HG03520 (cell line): ENCODE measurements at regions not wholly inside any gene's neighbourhood (a gene's known extent, or its start where the extent isn't known, plus 50 kb on each side); places are given as distances from the start of the nearest gene placed in this dataset.
"Not testable (repeated sequence)": the region's sequence is repeated elsewhere in the genome, so short reads cannot be mapped to it uniquely, and the experiment has no call there.

ENCODE experiments used
- ATAC-seq: cut with Tn5 transposase; IDR thresholded peaks from one replicate; pipeline ENCODE4 v1.9.1; 2021; ENCODE audit warnings: mild to moderate bottlenecking, moderate library complexity; ENCODE audit not compliant: unreplicated experiment

- ATAC-seq: no peak
Measured at GRCh38 chr13:39931505-39931904, 276.0 kb downstream of the COG6 start.

DNA sequence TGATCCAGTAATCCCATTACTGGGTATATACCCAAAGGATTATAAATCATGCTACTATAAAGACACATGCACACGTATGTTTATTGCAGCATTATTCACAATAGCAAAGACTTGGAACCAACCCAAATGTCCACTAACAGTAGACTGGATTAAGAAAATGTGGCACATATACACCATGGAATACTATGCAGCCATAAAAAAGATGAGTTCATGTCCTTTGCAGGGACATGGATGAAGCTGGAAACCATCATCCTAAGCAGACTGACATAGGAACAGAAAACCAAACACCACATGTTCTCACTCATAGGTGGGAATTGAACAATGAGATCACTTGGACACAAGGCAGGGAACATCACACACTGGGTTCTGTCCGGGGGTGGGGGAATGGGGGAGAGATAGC, 277.1 kb downstream of the COG6 start:
- not testable (repeated sequence) for ATAC-seq

GRCh38 chr13:39935155-39935554, 279.7 kb downstream of the COG6 start:
- peak; percentile 51 for ATAC-seq

DNA sequence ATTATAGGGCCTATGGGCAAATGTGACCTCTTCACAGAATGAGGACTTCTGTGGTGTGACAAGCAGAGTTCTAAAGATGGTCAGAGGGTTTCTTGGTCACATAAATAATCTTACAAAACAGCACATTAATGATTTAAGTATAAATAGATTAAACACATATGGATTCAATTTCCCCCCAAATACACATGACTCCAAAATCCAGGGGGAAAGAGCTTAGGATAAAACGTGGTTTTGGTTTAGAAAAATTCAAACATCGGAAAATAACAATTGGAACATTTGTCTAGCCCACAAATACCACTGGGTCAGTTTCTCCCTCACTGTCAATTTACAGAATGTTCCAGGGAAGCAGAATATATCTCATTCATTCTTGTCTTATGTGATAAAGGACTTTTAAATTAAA, 283.1 kb downstream of the COG6 start:
- no peak for ATAC-seq

DNA sequence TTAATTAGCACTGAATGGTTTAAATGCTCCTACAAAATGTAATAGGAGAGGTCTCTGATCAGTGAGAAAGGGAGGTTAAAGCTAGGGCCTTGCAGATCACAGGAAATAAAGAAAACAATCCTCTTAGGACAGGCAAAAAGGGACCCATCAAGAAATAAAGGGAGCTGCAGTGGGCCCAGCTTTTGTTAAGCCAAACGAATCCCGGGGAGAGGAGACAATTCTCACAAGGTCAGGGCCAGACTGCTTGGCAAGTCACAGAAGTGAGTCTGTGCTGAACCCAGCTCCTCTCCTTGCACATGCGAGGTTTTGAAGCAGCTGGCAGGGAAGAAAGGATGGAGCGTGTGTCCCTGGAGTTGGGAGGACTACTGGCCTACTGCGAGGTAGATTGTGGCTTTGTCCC, 285.8 kb downstream of the COG6 start:
- no peak for ATAC-seq

DNA sequence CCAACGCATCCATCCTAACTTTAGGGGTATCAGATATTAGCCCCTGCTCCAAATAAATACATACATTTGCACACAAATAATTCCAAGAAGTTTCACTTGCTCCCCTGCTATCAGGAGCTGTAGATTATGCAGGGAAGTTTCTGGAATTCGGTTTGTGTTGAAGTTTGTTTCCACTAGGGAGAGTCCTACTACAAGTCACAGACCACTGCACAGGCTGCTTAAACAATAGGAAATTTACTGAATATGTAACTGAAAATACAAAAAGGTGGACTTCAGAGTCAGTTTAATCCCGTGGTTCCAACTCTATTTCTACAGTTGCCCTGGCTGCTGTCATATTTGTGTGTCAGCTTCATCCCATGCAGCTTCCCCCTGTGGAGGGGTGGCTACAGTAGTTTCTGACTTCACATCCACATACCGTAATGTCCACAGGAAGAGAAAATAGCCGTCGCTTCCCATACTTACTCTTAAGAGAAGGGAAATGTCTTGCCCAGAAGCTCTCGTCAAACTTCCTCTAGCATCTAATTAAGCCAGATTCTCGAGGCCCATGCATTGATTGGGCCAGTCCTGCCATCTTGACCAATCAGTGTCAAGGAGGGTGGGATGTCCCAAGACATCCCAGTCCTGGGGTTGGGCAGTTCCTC, 286.6 kb downstream of the COG6 start:
- ATAC-seq: no peak

GRCh38 chr13:39942552-39943273, 287.3 kb downstream of the COG6 start:
- peak; percentile 99 for ATAC-seq

- ATAC-seq: no peak
Measured at GRCh38 chr13:39943711-39944110, 288.2 kb downstream of the COG6 start.

DNA sequence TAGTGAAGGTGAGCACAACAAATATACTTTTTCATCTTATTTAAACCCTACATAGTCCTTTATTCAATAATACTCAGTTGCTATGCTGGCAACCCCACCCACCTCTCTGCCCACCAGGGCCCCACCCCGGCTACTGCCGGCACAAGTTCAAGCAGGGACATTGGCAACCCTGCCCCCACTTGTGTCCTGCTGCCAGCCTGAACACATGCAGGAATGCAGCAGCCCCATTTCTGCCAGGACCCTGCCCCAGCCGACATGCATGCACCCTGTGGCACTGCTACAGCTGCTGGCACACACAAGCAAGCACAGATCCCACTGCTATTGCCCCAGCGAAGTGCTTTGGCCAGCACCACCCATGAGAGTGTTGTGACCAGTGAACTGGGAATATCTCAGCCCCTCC, 289.8 kb downstream of the COG6 start:
- ATAC-seq: no peak

DNA sequence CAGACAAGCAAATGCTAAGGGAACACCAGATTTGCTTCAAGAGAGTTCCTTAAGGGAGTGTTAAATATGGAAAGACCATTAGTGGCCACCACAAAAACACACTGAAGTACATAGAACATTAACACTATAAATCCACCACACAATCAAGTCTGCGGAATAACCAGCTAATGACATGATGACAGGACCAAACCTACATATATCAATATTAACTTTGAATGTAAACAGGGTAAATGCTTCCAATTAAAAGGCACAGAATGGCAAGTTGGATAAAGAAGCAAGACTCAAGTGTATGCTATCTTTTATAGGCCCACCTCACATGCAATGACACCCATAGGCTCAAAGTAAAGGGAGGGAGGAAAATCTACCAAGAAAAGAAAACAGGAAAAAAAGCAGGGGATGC, 291.3 kb downstream of the COG6 start:
- no peak for ATAC-seq

- ATAC-seq: no peak
Measured at GRCh38 chr13:39951301-39951700, 295.8 kb downstream of the COG6 start.

DNA sequence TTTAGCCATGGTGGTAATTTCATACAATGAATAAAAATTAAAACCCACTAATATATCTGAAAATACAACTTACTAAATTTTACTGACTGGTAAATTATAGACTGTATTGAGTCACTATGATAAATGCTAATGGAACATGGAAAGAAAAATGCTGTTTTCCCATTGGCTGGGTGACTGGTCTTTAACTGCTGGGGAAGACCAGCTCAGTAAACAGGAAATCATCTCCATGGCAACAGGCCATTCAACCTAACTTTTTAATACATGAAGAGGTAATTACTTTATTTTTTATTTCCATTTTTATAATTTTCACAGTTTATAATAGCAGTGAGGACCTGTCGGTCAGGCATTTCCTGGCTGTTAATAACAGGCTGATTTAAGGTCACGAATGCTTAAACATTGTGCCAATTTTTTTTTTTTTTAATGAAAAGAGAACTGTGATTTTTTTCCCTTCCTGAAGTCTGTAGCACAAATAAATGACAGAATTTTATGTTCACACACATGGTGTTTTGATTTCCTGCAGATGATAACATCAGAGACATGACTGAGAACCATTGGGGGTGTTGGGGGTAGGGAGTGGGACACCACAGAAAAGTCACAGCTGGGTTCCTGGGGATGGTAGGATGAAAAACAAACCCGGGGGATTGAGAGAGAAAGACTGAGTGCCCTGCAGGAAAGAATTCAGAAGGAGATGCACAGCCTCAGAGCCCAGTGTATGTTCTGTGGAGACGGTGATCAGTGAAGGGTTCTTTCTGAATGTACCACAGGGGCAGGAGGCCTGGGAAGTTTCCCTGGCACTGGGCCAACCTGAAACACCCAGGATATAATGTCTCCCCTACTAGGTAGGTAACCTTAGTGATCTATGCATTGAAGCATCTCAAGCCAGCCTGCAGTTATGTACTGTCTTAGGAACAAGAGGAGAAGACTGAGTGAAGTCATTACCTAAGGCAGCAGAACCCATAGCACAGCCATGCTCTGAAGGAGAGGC, 297.1 kb downstream of the COG6 start:
- ATAC-seq: no peak

DNA sequence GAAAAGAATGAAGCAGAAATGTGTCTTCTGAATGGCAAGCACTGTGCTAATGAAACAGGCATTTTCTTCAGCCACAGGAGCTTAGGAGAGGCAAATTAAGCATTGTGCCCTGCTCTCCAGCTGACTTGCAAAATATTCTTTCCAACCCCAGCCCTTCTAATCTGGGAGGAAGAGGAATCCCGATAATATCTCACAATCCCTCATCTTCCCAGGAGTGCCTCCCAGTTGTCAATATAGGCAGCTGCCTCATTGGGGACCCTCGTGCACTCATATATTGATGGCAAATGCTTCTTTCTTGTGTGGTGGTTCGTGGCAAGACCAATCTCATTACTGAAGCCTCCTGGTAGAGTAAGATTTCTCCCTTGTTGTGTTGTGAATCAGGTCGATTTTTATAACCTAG, 299.0 kb downstream of the COG6 start:
- ATAC-seq: no peak

DNA sequence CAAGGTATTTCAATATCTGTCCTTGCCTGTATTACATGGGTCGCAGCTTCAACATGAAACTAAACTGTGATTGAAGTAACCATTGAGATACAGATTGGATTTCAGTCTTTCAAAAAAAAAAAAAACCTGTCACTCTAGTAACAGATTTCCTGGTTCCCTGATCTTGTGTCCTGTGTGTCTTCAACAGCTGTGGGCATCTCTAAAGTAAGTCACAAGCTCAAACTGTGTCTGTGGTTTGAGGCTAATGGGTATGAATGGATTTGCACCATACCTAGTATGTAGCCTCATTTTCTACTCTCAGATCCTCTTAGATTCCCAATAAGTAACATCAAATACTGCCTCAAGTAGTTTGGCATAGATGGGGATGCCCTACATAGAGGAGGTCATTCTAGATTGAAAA, 300.1 kb downstream of the COG6 start:
- ATAC-seq: no peak

DNA sequence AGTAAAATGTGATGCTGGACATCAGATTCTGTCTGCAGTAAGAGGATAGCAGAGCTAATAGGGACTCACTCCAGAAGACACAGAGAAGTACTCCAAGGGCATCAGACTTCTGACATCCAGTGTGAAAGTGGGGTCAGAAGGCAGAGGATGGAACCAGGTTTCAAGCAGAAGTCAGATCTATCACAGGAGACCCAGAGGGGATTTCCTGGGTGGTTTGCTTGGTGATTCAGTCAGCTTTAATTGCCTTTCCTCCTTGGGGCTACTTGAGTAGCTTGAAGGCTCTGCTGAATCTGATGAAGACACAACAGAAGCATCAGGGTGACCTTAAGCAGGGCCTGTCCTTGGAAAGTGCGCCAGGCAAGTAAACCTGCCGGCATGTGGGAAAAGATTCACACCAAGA, 300.6 kb downstream of the COG6 start:
- no peak for ATAC-seq

- ATAC-seq: no peak
Measured at GRCh38 chr13:39957868-39958677, 302.6 kb downstream of the COG6 start.

DNA sequence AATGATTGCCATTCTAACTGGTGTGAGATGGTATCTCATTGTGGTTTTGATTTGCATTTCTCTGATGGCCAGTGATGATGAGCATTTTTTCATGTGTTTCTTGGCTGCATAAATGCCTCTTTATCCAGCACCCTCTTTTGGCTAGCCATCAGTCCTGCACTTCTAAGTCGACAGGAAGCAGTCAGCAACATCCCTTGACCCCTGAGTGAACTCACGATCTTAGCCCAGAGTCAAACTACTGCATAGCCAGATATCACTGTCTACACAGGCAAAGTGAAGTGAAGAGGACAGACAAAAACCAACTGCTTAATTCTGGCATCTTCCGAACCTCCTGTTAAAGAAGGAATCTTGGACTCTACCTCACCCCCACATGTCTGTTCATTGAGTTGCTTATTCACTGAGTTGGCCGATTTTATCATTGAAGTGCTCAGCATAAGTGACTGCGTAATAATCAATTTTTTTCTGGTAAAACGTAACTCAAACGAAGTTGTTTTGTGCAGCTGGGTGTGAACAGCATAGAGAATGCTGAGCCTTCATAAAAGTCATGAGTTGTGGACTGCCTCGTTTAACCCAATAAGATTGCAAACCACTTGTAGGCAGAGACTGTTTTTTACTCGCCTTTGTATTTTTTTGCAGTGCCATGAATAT, 304.2 kb downstream of the COG6 start:
- no peak for ATAC-seq

DNA sequence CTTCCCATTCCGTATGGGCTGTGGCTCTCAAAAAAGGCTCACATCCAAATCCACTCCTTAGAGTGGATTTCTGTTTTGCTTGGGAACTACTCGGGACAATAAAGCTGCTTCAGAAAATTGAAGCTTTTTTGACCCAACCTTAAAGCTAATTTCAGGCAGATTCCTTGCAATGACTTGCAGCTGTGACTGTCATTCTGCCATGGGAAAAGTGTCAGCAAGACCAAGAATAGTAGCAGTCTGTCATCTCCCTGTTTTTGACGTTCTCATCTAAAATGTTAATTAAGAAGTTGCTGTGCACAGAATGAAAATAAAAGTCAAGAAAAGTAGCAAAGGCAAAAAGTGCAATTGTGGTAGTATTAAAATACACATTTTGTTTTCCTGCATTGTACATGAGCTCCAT, 304.7 kb downstream of the COG6 start:
- no peak for ATAC-seq

DNA sequence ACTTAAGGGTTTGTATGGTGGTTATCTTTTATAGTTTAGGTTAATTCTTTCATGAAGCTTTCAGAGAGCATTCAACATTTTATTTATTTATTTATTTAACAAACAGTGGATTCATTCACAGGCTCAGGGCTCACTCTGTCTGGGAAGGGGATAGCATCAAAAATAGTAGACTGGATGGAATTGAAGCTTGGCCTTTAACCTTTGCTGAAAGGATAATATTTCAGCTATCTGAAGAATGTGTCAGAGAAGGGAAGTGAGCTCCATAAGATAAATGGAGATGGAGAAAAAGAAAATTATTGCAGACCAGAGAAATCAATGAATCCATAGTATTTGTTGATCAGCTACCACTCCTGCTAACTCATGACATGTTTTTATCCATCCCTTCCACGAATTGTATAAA, 305.6 kb downstream of the COG6 start:
- ATAC-seq: no peak

DNA sequence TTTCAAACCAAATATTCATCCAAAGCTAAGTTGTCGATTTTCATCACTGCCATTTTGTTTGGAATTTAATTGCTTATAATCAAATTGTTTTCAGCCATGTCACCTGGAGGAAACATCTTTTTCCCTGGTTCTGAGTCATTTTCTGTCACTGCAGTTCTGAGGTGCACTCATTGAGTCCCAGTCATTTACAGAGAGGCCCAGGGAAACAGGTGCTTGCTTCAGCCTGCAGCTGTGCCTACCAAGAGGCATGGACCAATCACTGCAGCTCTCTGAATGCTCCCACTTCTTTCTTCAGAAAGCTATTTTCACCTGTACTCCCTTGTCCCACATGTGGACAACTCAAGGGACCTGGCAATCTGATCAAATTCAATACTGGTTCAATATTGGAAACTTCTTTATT, 308.1 kb downstream of the COG6 start:
- ATAC-seq: no peak
